Occipital lobe (tissue), 1 donor: ENCODE measurements at regions not wholly inside any gene's neighbourhood (a gene's known extent, or its start where the extent isn't known, plus 50 kb on each side); places are given as distances from the start of the nearest gene placed in this dataset.
"Not testable (repeated sequence)": the region's sequence is repeated elsewhere in the genome, so short reads cannot be mapped to it uniquely, and the experiment has no call there.

Experiments
- DNase-seq: peaks from one replicate; lab custom pipeline; 2025; lab: John Stamatoyannopoulos, UW

- no peak for DNase-seq
These were observed 95.4 kb upstream of the MAML3 start for GRCh38 chr4:140249351-140249750.

GRCh38 chr4:140247237-140247636, 93.3 kb upstream of the MAML3 start:
- no peak for DNase-seq

DNA sequence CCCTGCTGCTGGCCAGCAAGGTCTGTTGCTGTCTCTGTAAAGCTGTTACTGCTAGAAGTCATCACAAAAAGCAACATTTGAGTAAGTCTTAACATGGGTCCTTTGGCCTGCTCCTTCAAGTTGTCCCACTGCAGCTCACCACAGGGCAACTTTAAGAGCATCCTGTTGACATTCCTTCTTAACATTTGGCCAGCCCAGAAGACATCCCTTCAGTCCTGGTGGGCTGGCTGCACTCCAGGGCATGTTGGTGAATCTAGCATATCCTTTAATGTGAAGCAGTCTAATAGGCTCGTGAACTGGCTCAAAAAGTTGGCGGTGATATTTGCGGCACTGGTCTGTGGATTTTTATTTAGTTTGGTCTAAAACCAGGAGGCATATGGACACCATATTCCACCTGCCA, 92.2 kb upstream of the MAML3 start:
- no peak for DNase-seq

DNA sequence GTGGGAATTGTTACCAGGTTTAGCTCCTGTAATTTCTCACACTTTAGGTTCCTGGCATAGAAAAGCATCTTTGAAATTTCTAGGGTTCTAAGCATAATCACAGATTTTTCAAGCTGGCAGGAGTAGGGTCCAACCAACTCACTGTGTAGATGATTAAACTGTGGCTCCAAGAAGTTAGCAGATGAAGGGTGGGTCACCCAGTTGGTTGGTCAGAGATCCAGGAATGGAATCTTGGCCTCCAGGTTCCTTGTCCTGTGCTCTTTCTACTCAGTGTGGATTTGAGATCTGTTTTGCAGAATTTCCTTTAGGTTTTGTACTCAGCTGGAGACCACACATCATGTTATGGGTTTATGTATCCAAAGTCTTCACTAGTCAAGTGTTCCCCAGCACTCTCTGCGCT, 90.3 kb upstream of the MAML3 start:
- no peak for DNase-seq

DNA sequence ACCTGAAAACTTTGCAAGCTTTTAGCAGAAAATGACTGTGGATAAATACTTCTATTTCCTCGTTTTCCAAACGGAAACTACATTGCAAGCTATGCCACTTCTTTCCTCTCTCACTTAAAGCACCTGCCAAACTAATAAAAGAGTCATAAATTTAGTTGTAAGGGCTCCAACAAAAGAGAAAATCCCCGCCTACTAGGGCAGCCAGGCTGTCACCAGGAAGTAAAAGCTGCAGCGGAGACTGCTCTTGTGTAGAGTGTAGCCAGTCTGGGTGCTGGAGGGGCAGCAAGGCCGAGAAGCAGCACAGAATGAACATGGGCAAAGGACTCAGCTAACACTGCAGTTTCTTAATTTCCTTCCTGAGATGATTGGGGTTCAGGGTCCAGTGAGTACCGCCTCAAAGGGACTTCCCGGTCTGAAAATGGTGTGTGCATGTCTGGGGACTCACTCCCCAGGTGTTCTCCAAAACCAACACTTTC, 89.3 kb upstream of the MAML3 start:
- DNase-seq = no peak

DNA sequence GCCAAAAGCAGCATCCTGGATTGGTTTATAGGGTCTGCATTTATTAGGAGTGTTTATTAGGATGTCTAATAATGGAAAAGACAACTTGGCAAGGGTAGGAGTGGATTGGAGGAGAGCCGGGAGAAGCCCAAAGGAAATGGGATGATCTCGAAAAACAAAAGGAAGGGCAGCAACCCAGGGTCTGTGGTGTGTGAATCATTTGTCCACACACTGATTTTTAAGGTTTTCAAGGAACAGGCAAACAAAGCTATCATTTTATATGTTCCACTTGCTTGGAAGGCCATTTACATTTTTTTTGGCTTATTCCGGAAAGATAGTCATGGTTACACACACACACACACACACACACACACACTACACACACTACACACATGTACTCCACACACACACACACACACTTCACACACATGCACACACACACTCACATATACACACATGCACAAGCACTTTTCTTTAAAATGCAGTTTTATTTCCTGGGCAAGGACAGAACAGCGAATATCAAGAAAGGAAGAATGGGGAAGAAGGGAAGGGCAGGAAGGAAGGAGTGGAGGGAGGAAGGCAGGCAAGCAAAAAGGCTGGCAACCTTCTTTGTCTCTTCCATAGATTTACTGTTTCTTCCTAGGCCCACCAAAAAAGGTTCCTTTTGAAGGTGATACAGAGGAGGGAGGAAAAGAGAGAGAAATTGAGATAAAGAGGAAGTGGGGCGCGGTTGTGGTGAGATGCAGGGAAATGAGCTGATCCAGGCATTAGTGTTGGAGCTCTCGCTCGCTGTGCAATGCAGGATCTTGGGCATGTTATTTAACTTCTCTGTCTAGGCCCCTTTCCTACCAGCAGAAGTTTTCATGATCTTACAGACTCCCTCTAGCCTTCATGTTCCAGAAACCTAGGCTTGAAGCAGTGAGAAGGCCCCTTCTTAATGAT, 88.6 kb upstream of the MAML3 start:
- no peak for DNase-seq

- no peak for DNase-seq
These were observed 86.3 kb upstream of the MAML3 start for GRCh38 chr4:140240237-140240636.

GRCh38 chr4:140239311-140239710, 85.3 kb upstream of the MAML3 start:
- no peak for DNase-seq

- DNase-seq = no peak
These were observed 84.5 kb upstream of the MAML3 start for GRCh38 chr4:140238351-140239056.

GRCh38 chr4:140237616-140238350, 83.8 kb upstream of the MAML3 start:
- DNase-seq = peak; percentile 56

DNA sequence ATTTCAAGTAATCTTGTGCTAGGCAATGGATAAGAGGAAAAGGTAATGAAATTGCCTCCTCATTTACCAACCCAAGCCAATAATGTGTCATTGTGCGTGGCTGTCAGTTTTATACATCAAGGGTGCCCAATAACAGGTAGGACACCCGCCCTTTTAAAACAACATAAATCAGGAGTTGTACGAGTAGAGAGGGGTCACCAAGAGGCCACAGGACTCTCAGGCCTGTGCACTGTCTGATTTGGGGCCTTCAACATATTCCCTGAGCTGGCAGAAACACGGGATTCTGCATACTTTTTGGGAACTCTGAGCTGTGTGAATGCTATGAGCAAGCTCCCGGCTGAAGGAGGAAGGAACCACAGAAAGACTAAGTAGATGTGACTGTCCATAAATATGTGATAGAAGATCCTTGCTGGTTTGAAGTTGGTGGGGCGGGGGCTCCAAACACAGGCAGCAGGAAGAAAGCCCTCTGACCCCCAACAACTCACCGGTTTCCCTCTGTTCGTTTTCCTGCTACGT, 82.7 kb upstream of the MAML3 start:
- DNase-seq = no peak

DNA sequence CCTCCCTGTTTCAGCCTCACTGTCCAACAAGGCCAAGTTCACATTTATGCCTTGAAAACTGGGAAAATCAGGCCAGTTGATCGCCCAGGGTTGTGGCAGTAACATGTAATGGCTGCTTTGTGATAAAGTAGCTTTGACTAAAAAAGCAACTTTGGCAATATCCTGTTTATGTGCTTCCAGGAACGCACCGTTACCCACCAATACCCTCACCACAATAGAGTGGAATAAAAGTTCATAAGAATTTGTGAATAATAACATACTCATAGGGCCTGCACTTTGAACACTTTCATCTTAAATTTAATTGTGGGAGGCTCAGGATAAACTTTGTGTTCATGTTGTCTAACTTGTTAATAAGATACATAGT, 80.7 kb upstream of the MAML3 start:
- DNase-seq = no peak

DNA sequence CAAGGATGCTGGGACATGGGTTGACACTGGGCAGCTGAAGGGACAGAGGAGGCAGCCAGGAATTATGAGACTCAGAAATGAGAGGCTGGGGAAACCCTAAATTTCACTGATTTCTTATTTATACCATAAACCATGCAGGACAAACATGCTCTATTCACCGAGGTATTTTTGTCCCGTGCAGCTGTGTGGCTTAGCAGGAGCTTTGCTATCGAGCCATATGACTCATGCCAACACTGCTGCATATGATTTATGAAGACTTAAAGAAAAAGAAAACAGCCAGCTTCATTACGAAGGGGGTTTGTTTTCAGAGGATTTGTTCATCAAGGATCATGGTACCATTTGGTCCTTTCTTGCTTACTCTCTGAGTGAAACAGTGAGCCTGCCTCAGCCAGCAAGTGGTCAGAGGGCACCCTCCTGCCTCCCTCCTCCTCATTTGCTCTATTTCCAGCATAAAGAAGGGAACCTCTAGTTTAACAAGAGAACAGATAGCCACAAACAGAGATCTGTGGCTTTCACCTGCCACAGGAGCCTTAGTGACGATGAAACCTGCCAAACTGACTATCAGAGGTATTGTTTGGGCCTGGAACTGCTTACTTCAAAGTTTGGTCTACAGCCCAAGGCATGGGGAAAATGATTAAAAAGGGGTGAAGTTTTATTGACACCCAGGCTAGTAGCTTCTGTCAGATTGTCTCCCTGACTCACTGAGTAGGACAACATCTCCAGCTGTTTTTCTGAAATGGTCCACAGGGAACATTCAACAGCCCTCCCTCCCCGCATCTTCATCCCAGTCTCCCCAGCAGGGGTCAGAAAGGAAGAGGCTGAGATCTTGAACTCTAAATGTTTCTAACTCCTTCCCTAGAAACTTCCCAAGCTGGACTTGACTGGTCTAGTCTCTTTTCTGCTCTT, 80.1 kb upstream of the MAML3 start:
- no peak for DNase-seq

- no peak for DNase-seq
These were observed 75.9 kb upstream of the MAML3 start for GRCh38 chr4:140229881-140230280.

- no peak for DNase-seq
These were observed 73.3 kb upstream of the MAML3 start for GRCh38 chr4:140227286-140227685.

DNA sequence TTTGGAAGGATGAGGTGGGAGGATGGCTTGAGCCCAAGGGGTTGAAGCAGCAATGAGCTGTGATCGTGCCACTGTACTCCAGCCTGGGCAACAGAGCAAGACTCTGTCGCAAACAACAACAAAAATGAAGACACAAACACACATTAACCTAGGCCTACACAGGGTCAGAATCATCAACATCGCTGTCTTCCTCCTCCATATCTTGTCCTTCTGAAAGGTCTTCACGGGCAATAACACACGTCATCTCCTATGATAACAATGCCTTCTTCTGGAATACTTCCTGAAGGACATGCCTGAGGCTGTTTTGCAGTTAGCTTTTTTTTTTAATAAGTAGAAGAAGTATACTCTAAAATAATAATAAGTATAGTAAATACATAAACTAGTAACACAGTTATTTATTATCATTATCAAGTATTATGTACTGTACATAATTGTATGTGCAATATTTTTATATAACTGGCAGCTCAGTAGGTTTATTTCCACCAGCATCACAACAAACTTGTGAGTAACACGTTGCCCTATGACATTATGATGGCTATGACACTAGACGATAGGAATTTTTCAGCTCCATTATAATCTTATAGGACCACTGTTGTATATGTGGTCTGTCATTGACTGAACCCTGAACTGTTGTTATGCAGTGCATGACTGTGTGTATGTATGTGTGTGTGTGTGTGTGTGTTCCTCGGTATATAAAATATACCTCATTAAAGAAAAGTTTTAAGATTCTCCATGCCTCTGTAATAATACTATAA, 69.2 kb upstream of the MAML3 start:
- DNase-seq = no peak

DNA sequence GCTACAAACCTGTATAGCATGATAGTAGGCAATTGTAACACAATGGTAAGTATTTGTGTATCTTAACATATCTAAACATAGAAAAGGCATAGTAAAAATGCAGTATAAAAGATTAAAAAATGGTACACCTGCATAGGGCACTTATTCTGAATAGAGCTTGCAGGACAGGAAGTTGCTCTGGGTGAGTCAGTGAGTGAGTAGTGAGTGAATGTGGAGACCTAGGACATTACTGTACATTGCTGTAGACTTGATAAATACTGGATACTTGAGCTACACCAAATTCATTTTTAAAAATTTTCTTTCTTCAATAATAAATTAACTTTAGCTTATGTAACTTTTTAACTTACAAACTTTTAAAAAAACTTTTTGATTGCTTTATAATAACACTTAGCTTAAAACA, 68.2 kb upstream of the MAML3 start:
- no peak for DNase-seq

DNA sequence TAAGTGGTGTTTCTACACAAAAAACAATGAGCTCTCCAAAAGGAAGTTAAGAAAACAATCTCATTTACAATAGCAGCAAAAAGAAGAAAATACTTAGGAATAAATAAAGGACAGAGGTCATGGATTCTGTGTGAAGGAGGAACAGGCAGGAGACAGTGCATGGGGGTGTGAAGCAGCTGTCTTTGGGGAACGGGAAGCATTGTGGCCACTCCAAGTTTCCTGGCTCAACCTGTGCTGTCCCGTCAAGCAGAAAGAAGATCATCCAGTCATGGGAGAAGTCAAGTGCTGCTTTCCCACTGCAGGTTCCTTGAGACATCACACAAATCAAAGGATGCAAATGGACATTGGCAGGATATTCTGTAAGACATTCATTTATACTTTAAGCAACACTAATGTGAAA, 66.1 kb upstream of the MAML3 start:
- no peak for DNase-seq

GRCh38 chr4:140219567-140219966, 65.6 kb upstream of the MAML3 start:
- no peak for DNase-seq

- not testable (repeated sequence) for DNase-seq
These were observed 65.1 kb upstream of the MAML3 start for GRCh38 chr4:140219070-140219469.
